ENCODE measurements at regions not wholly inside any gene's neighbourhood (a gene's known extent, or its start where the extent isn't known, plus 50 kb on each side); places are given as distances from the start of the nearest gene placed in this dataset.

DNA sequence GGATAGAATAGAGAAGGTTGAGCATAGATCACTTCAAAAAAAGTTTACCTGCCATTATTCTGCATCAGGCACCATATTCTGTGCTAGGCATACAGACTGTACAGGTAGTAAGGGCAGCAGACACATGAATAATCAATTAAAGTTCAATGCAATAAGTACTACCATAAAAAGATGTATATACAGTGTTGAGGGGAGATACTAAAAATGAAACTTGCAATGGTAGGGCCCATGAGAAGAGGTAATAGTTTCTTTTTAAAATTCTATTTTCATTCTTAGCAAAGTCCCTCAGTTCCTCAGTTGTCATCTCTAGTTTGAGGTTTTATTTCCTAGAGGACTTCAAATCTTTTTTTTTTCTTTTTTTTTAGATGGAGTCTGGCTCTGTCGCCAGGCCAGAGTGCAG, 819.9 kb downstream of the FAM181B start:
- TF ChIP-seq, protein P1, sequence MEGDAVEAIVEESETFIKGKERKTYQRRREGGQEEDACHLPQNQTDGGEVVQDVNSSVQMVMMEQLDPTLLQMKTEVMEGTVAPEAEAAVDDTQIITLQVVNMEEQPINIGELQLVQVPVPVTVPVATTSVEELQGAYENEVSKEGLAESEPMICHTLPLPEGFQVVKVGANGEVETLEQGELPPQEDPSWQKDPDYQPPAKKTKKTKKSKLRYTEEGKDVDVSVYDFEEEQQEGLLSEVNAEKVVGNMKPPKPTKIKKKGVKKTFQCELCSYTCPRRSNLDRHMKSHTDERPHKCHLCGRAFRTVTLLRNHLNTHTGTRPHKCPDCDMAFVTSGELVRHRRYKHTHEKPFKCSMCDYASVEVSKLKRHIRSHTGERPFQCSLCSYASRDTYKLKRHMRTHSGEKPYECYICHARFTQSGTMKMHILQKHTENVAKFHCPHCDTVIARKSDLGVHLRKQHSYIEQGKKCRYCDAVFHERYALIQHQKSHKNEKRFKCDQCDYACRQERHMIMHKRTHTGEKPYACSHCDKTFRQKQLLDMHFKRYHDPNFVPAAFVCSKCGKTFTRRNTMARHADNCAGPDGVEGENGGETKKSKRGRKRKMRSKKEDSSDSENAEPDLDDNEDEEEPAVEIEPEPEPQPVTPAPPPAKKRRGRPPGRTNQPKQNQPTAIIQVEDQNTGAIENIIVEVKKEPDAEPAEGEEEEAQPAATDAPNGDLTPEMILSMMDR (IDR thresholded peaks at IDR 0.05; ENCODE audit: poor library complexity) = no peak
- TF ChIP-seq EZH2 (IDR thresholded peaks at IDR 0.05; ENCODE audit: borderline replicate concordance) = no peak
